ENCODE measurements at regions not wholly inside any gene's neighbourhood (a gene's known extent, or its start where the extent isn't known, plus 50 kb on each side); places are given as distances from the start of the nearest gene placed in this dataset.

- POLR2A ChIA-PET, result interaction anchor here (0.6 to 2.1 kb wide), 5 partner anchors 11 to 870 kb away, joined by 3 to 5 read pairs (median 3); no protein-coding TSS in a partner anchor
- no peak overlapping the region for H2AFZ ChIP-seq (ENCODE audit: control insufficient read depth, low read depth, low read length)
- WGBS (ENCODE audit: insufficient coverage, insufficient replicate concordance, low lambda C conversion rate, missing lambda C conversion rate), result 40% methylated on average over 12 of the region's 12 CpGs
- TF ChIP-seq CREM (IDR thresholded peaks at IDR 0.05; ENCODE audit: low read depth), result peak; percentile 46; the same call in 1 of the 2 replicates
- peak; percentile 46 for TF ChIP-seq EED (IDR thresholded peaks at IDR 0.05; ENCODE audit: low read depth)
- peak; percentile 19 to 45; a peak in 1 of 4 replicates for TF ChIP-seq IKZF2 (IDR thresholded peaks at IDR 0.05)
- peak; percentile 53; the same call in 1 of the 2 replicates for TF ChIP-seq YY1 (IDR thresholded peaks at IDR 0.05; ENCODE audit: low read depth, low read length)
- TF ChIP-seq NFIC (IDR thresholded peaks at IDR 0.05; ENCODE audit: low read depth, low read length), result peak; percentile 57; the same call in 1 of the 2 replicates
- no peak for TF ChIP-seq ZNF24 (IDR thresholded peaks at IDR 0.05)
- peak in 1 of 2 experiments; percentile 29; a peak in 2 of 4 replicates for TF ChIP-seq EP300 (IDR thresholded peaks at IDR 0.05; ENCODE audit: borderline replicate concordance in 1 of 2, control insufficient read depth in 1 of 2, low read depth in 2 of 2, low read length in 2 of 2)
- peak; percentile 55; the same call in 1 of the 2 replicates for TF ChIP-seq DPF2 (IDR thresholded peaks at IDR 0.05)
- peak; percentile 58; the same call in 1 of the 2 replicates for TF ChIP-seq ZNF687 (IDR thresholded peaks at IDR 0.05)
- peak; percentile 30; the same call in 1 of the 2 replicates for TF ChIP-seq GABPA (IDR thresholded peaks at IDR 0.05; ENCODE audit: low read depth)
- TF ChIP-seq BHLHE40 (IDR thresholded peaks at IDR 0.05; ENCODE audit: borderline replicate concordance in 1 of 2, low read depth in 2 of 2, low read length in 1 of 2), result 0 out of 4 replicates have a peak, but pooled peaks of 1 of the 2 experiments have one; percentile 22
- TF ChIP-seq ETV6 (conservative IDR thresholded peaks at IDR 0.05 in 1 of 2, IDR thresholded peaks at IDR 0.05 in 1 of 2; ENCODE audit: borderline replicate concordance in 1 of 2, low read depth in 1 of 2), result peak in 1 of 2 experiments; percentile 77; a peak in 1 of 4 replicates
- TF ChIP-seq E2F4 (IDR thresholded peaks at IDR 0.05; ENCODE audit: low read depth, low read length), result no peak
- TF ChIP-seq ATF7 (IDR thresholded peaks at IDR 0.05; ENCODE audit: low read depth), result 0 out of 2 replicates have a peak, but pooled peaks have one; percentile 22
- peak; percentile 58 for TF ChIP-seq JUNB (IDR thresholded peaks at IDR 0.05)
- TF ChIP-seq NFYB (IDR thresholded peaks at IDR 0.05; ENCODE audit: insufficient read depth, low read depth, low read length), result no peak
- peak; percentile 41; the same call in 1 of the 2 replicates for TF ChIP-seq IKZF1 (conservative IDR thresholded peaks at IDR 0.05)
Measured at GRCh38 chr13:80276371-80277289, 64.3 kb downstream of the SPRY2 start.

More at GRCh38 chr13:80276371-80277289, 64.3 kb downstream of the SPRY2 start:
- Histone ChIP-seq H3K36me3 (ENCODE audit: control insufficient read depth in 2 of 2, insufficient read depth in 2 of 2, low read length in 1 of 2) (no peaks in the 10 kb centered on the region), H3K9ac (ENCODE audit: control insufficient read depth, insufficient read depth, low read length) (no peak overlapping the region), H3K27ac (ENCODE audit: control insufficient read depth, insufficient read depth) (no peak overlapping the region), H3K4me2 (ENCODE audit: control insufficient read depth, insufficient read depth) (0 out of 2 replicates have a peak overlapping the region, but pooled peaks have one; percentile 22), H3K9me3 (replicated peaks; ENCODE audit: control insufficient read depth, insufficient read depth, low read length) (no peaks in the 10 kb centered on the region), H4K20me1 (ENCODE audit: control insufficient read depth, insufficient read depth) (no peaks in the 10 kb centered on the region), H3K79me2 (ENCODE audit: control insufficient read depth, insufficient read depth, low read length) (no peaks in the 10 kb centered on the region), H3K4me3 (no peak overlapping the region), H3K4me1 (ENCODE audit: control insufficient read depth, insufficient read depth, low read length) (peaks cover 4% of the 10 kb centered on the region), H3K27me3 (replicated peaks in 1 of 2; ENCODE audit: control insufficient read depth in 2 of 2, insufficient read depth in 2 of 2, low read length in 1 of 2) (no peaks in the 10 kb centered on the region)
- FAIRE-seq, result no peak
- DNase-seq (ENCODE audit: low read depth, low spot score), result no peak
- CTCF ChIA-PET, result interaction anchor here (0.9 to 1.6 kb wide), 3 partner anchors 10 to 25 kb away, joined by 3 to 4 read pairs (median 3); no protein-coding TSS in a partner anchor
- SMC1A ChIA-PET (ENCODE audit: uncharacterized antibody, unreplicated experiment), result interaction anchor here (0.7 to 2.8 kb wide), 15 partner anchors 8 to 493 kb away, joined by 3 to 12 read pairs (median 5); no protein-coding TSS in a partner anchor
- intact Hi-C loops (cut with micrococcal nuclease; ENCODE audit: unreplicated experiment) (loop anchor here (2.0 kb wide), 1 partner anchor 64 kb away; the partner anchor contains the start of gene SPRY2), in situ Hi-C loops (cut with MboI) (no loop called here)
- peak; percentile 91 for ATAC-seq
- RAD21 ChIA-PET (ENCODE audit: unreplicated experiment), result interaction anchor here (0.8 to 2.0 kb wide), 7 partner anchors 11 to 83 kb away, joined by 3 to 9 read pairs (median 4); partner anchors contain the start of gene SPRY2
- BruUV-seq (replicated peaks), result no TSS peak

Data from GM12878 (cell line).